Psoas muscle (tissue), 7 donors: ENCODE measurements at regions not wholly inside any gene's neighbourhood (a gene's known extent, or its start where the extent isn't known, plus 50 kb on each side); places are given as distances from the start of the nearest gene placed in this dataset.

ENCODE experiments used
- ATAC-seq, 4 donors: fragments of 200-7000 bp; cut with Tn5 transposase; one replicate each; pipeline ENCODE4 v1.9.1; 2020; ENCODE audit warnings: moderate library complexity in 3 of 4, mild to moderate bottlenecking in 2 of 4
- DNase-seq, 2 donors: peaks; one replicate each; pipeline ENCODE4 v3.0.0-alpha.2; 2020
- H3K27ac ChIP-seq: fragments of 200-600 bp; one replicate; pipeline ENCODE4 v1.8.0; 2022
- H3K27me3 ChIP-seq, 3 donors: fragments of 200-600 bp in 1 of 3; one replicate each; pipeline versions ENCODE4 v1.6.1 to v1.8.0; 2013 to 2022; ENCODE audit warnings: low read length in 2 of 3, mild to moderate bottlenecking in 2 of 3, moderate library complexity in 1 of 3; ENCODE audit not compliant: insufficient read depth in 3 of 3
- H3K36me3 ChIP-seq, 2 donors: fragments of 200-600 bp in 1 of 2; one replicate each; pipeline versions ENCODE4 v1.6.1 to v1.8.0; 2013 to 2022; ENCODE audit warnings: low read depth in 1 of 2, mild to moderate bottlenecking in 1 of 2, moderate library complexity in 1 of 2; ENCODE audit not compliant: insufficient read depth in 1 of 2
- H3K4me1 ChIP-seq: fragments of 200-600 bp; one replicate; pipeline ENCODE4 v1.8.0; 2022
- H3K4me3 ChIP-seq: fragments of 200-600 bp; one replicate; pipeline ENCODE4 v1.8.0; 2022; ENCODE audit warnings: mild to moderate bottlenecking
- H3K9me3 ChIP-seq: fragments of 200-600 bp; one replicate; pipeline ENCODE4 v1.8.0; 2022
- WGBS, 3 donors: extraction: QIAGEN DNeasy Blood & Tissue Kit; methylation state at CpG; one replicate each; pipeline versions ENCODE4 v1.1.6 to v1.1.7; 2013; 5-methylcytosine and 5-hydroxymethylcytosine counted together
- intact Hi-C, 2 donors: fragments of 100-400 bp; cut with DNase I; formaldehyde crosslinking; loops; one replicate each; pipeline versions ENCODE4 v1.11.0 to v1.14.2; 2022
- TF ChIP-seq, protein P1 (sequence below): fragments of 200-600 bp; IDR thresholded peaks from one replicate; pipeline ENCODE4 v1.8.0; 2022; ENCODE audit warnings: antibody characterized with exemption
- donor health status: healthy with polysubstance abuse.
- donor health status: DM: no; HTN: no; CAD: no; lungs with moderate emphysema.
- donor health status: Bipolar disorder and iron deficiency.
- donor health status: healthy.
- donor health status: DM: yes; HTN: yes; CAD: no.
- donor health status: DM: no; HTN: no; CAD: no.
- donor health status: DM: yes; HTN: yes; CAD: no.

DNA sequence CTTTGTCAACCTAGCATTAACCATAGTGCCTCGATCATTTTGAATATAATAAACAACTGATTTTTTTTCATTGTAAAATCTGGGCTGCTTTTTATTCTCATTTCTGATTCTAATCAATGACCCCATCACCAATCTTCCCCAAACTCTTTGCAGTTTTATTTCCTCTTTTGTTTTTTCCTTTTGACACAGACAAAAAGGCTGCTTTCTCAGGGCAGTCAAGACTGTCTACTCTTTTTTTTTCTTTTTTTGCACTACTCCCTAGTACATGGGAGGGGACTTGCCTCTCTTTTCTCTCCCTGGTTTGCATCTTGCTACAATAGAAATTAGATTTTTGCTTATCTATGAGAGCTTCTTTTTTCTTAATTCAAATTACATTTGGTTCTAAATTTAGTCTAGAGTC, 987.9 kb downstream of the ADGRL2 start:
- no peaks in the 10 kb centered on the region for H3K27me3 ChIP-seq
- no peaks in the 10 kb centered on the region for H3K4me1 ChIP-seq
- intact Hi-C loops, result no loop called here
- no peaks in the 10 kb centered on the region for H3K36me3 ChIP-seq
- no peak for ATAC-seq
- TF ChIP-seq, protein P1, sequence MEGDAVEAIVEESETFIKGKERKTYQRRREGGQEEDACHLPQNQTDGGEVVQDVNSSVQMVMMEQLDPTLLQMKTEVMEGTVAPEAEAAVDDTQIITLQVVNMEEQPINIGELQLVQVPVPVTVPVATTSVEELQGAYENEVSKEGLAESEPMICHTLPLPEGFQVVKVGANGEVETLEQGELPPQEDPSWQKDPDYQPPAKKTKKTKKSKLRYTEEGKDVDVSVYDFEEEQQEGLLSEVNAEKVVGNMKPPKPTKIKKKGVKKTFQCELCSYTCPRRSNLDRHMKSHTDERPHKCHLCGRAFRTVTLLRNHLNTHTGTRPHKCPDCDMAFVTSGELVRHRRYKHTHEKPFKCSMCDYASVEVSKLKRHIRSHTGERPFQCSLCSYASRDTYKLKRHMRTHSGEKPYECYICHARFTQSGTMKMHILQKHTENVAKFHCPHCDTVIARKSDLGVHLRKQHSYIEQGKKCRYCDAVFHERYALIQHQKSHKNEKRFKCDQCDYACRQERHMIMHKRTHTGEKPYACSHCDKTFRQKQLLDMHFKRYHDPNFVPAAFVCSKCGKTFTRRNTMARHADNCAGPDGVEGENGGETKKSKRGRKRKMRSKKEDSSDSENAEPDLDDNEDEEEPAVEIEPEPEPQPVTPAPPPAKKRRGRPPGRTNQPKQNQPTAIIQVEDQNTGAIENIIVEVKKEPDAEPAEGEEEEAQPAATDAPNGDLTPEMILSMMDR, result no peak
- no peak for DNase-seq
- no peak overlapping the region for H3K4me3 ChIP-seq
- 83 to 93% (median 92%) methylated on average over 1 of the region's 1 CpG for WGBS, 3 donors
- no peaks in the 10 kb centered on the region for H3K9me3 ChIP-seq
- H3K27ac ChIP-seq, result no peak overlapping the region

- Histone ChIP-seq H3K27ac (no peak overlapping the region), H3K36me3 (no peaks in the 10 kb centered on the region), H3K27me3 (no peaks in the 10 kb centered on the region), H3K4me3 (no peak overlapping the region), H3K9me3 (no peaks in the 10 kb centered on the region), H3K4me1 (no peaks in the 10 kb centered on the region)
- 51 to 57% (median 52%) methylated on average over 2 of the region's 2 CpGs for WGBS, 3 donors
- DNase-seq (no peak), ATAC-seq (no peak)
- intact Hi-C loops, result no loop called here
- TF ChIP-seq, protein P1, result no peak
Observed at GRCh38 chr1:82788038-82788437, 987.3 kb downstream of the ADGRL2 start.

- Histone ChIP-seq H3K36me3 (no peaks in the 10 kb centered on the region), H3K27ac (no peak overlapping the region), H3K4me1 (no peaks in the 10 kb centered on the region), H3K27me3 (no peaks in the 10 kb centered on the region), H3K9me3 (no peaks in the 10 kb centered on the region), H3K4me3 (no peak overlapping the region)
- TF ChIP-seq, protein P1, result no peak
- intact Hi-C loops, result no loop called here
- DNase-seq, result no peak
- ATAC-seq, result no peak
- 76 to 90% (median 84%) methylated on average over 1 of the region's 1 CpG for WGBS, 3 donors
Observed at GRCh38 chr1:82786883-82787282, 986.1 kb downstream of the ADGRL2 start.

- Histone ChIP-seq H3K27ac (no peak overlapping the region), H3K9me3 (no peaks in the 10 kb centered on the region), H3K4me1 (no peaks in the 10 kb centered on the region), H3K36me3 (no peaks in the 10 kb centered on the region), H3K4me3 (no peak overlapping the region), H3K27me3 (no peaks in the 10 kb centered on the region)
- 0 to 96% (median 89%) methylated on average over 1 of the region's 1 CpG for WGBS, 3 donors
- TF ChIP-seq, protein P1, result no peak
- ATAC-seq (no peak), DNase-seq (no peak)
- intact Hi-C loops, result no loop called here
Observed at GRCh38 chr1:82785268-82785790, 984.6 kb downstream of the ADGRL2 start.

GRCh38 chr1:82783044-82783443, 982.3 kb downstream of the ADGRL2 start:
- Histone ChIP-seq H3K36me3 (no peaks in the 10 kb centered on the region), H3K27me3 (no peaks in the 10 kb centered on the region), H3K27ac (no peak overlapping the region), H3K9me3 (no peaks in the 10 kb centered on the region), H3K4me1 (no peaks in the 10 kb centered on the region), H3K4me3 (no peak overlapping the region)
- WGBS, 3 donors, result 88 to 92% (median 91%) methylated on average over 5 of the region's 5 CpGs
- TF ChIP-seq, protein P1, result no peak
- no peak for ATAC-seq
- intact Hi-C loops, result no loop called here
- DNase-seq, result no peak
